ENCODE measurements at regions not wholly inside any gene's neighbourhood (a gene's known extent, or its start where the extent isn't known, plus 50 kb on each side); places are given as distances from the start of the nearest gene placed in this dataset.
A peak's percentile ranks its signal among the peaks of the same experiment; 100 is the strongest.

DNA sequence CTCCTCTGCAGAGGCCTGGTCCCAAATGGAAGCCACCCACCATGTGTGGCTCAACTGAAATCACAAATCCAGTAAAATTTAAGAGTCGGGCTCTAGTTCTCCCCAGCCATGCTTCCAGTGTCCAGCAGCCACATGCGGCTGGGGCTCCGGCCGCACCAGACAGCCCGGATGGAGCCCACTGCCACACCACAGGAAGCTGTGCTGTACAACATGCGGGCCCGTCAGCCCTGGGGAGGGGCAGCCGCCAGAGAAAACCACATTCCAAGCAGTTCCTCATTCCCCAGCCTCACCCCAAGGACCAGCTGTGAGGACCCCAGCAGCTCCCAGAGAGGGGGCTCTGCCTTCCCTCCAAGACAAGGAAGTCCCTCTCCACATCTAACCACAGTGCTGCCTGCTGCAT lies 135.0 kb downstream of the NCOR2 start:
- DNase-seq = peak in 1 of 4 donors; percentile 62
- Histone ChIP-seq H3K9me3 (no peaks in the 10 kb centered on the region), H3K27ac (no peak overlapping the region), H3K36me3 (replicated peaks in 1 of 2; ENCODE audit: insufficient read depth in 1 of 2, low read depth in 2 of 2) (peaks cover 0 to 6% of the 10 kb centered on the region in 2 donors), H3K27me3 (no peaks in the 10 kb centered on the region), H3K4me3 (no peak overlapping the region), H3K4me1 (no peaks in the 10 kb centered on the region)
- no peak for TF ChIP-seq POLR2A (IDR thresholded peaks at IDR 0.05)
- TF ChIP-seq, protein P1, sequence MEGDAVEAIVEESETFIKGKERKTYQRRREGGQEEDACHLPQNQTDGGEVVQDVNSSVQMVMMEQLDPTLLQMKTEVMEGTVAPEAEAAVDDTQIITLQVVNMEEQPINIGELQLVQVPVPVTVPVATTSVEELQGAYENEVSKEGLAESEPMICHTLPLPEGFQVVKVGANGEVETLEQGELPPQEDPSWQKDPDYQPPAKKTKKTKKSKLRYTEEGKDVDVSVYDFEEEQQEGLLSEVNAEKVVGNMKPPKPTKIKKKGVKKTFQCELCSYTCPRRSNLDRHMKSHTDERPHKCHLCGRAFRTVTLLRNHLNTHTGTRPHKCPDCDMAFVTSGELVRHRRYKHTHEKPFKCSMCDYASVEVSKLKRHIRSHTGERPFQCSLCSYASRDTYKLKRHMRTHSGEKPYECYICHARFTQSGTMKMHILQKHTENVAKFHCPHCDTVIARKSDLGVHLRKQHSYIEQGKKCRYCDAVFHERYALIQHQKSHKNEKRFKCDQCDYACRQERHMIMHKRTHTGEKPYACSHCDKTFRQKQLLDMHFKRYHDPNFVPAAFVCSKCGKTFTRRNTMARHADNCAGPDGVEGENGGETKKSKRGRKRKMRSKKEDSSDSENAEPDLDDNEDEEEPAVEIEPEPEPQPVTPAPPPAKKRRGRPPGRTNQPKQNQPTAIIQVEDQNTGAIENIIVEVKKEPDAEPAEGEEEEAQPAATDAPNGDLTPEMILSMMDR (IDR thresholded peaks at IDR 0.05) = no peak
- 86% methylated on average over 8 of the region's 8 CpGs; no CpG with 5 or more reads in 1 of the 2 donors for WGBS, 2 donors
- no peak for ATAC-seq
- intact Hi-C loops (cut with DNase I) = no loop called here

DNA sequence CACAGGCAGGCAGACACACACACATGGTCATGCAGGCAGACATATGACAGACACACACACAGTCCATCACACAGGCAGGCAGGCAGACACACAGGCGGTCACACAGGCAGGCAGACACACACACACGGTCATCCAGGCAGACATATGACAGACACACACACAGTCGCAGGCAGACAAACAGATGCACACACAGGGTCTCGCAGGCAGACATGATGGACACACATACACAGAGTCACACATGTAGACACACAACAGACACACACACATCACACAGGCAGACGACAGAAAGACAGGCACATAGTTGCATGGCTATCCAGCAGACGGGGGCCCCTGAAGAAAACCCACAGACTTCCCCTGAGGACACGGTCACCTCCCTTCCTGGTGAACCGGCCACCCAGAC lies 135.4 kb downstream of the NCOR2 start:
- intact Hi-C loops (cut with DNase I) = no loop called here
- H3K4me1 ChIP-seq = no peaks in the 10 kb centered on the region
- TF ChIP-seq POLR2A (IDR thresholded peaks at IDR 0.05) = no peak
- TF ChIP-seq, protein P1 (IDR thresholded peaks at IDR 0.05) = no peak
- peaks cover 0 to 6% of the 10 kb centered on the region in 2 donors for H3K36me3 ChIP-seq (replicated peaks in 1 of 2; ENCODE audit: insufficient read depth in 1 of 2, low read depth in 2 of 2)
- H3K9me3 ChIP-seq = no peaks in the 10 kb centered on the region
- WGBS, 2 donors = 40 to 86% methylated on average over 1 to 8 of the region's 8 CpGs
- H3K27ac ChIP-seq = no peak overlapping the region
- ATAC-seq = no peak
- DNase-seq = no peak
- no peaks in the 10 kb centered on the region for H3K27me3 ChIP-seq
- no peak overlapping the region for H3K4me3 ChIP-seq

DNA sequence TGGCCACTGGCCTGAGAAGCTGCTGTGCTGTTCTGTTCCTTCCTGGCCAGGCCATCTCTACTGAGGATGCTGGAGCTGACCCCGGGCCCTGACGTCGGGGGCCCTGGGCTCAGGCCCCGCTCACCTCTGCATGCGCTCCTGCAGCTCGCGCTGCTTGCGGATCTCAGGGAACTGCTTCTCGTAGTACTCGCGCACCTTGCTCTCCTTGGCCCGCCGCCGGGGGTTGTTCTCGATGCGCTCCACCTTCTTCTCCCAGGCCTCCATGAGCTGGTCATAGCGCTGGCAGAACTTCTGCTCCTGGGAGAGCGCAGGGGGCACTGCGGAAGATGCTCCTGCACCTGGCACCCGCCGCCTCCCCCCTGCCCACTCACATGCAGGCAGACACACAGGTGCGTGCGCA lies 135.6 kb downstream of the RFLNA start:
- no peaks in the 10 kb centered on the region for H3K27me3 ChIP-seq
- H3K4me1 ChIP-seq = no peaks in the 10 kb centered on the region
- intact Hi-C loops (cut with DNase I) = no loop called here
- no peak for DNase-seq
- H3K36me3 ChIP-seq (replicated peaks in 1 of 2; ENCODE audit: insufficient read depth in 1 of 2, low read depth in 2 of 2) = peaks cover 0 to 8% of the 10 kb centered on the region in 2 donors
- 95 to 97% methylated on average over 23 of the region's 23 CpGs for whole genome bisulfite sequencing, 2 donors
- no peak for ATAC-seq
- H3K4me3 ChIP-seq = no peak overlapping the region
- TF ChIP-seq, protein P1 (IDR thresholded peaks at IDR 0.05) = no peak
- no peak for TF ChIP-seq POLR2A (IDR thresholded peaks at IDR 0.05)
- no peak overlapping the region for H3K27ac ChIP-seq
- H3K9me3 ChIP-seq = no peaks in the 10 kb centered on the region

DNA sequence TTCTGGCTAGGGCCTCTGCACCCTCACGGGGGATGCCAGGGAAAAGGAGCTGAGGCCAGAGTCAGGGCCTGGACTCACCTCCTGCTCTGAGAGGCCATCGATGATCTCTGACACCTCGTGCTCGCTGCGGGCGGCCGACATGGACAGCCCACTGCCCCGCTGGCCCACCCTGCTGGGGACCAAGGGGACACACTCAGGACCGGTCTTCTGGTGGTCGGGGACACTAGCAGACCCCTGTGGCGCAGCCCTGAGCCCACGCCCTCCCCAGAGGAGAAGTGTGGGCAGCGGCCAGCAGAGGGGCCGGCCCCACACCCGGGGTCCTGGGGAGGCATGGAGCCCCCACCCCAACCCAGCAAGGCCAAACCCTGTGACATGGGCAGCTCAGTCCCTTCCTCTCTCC lies 134.6 kb downstream of the RFLNA start:
- H3K4me1 ChIP-seq = peaks cover under 1% of the 10 kb centered on the region
- H3K27me3 ChIP-seq = no peaks in the 10 kb centered on the region
- H3K36me3 ChIP-seq (replicated peaks in 1 of 2; ENCODE audit: insufficient read depth in 1 of 2, low read depth in 2 of 2) = peaks cover 0 to 11% of the 10 kb centered on the region in 2 donors
- ATAC-seq = no peak
- TF ChIP-seq POLR2A (IDR thresholded peaks at IDR 0.05) = no peak
- TF ChIP-seq, protein P1 (IDR thresholded peaks at IDR 0.05) = no peak
- no peaks in the 10 kb centered on the region for H3K9me3 ChIP-seq
- peak overlapping the region in 1 of 4 donors; percentile 60 for H3K27ac ChIP-seq
- WGBS, 2 donors = 90 to 100% methylated on average over 3 to 8 of the region's 15 CpGs
- no peak for DNase-seq
- intact Hi-C loops (cut with DNase I) = no loop called here
- no peak overlapping the region for H3K4me3 ChIP-seq

DNA sequence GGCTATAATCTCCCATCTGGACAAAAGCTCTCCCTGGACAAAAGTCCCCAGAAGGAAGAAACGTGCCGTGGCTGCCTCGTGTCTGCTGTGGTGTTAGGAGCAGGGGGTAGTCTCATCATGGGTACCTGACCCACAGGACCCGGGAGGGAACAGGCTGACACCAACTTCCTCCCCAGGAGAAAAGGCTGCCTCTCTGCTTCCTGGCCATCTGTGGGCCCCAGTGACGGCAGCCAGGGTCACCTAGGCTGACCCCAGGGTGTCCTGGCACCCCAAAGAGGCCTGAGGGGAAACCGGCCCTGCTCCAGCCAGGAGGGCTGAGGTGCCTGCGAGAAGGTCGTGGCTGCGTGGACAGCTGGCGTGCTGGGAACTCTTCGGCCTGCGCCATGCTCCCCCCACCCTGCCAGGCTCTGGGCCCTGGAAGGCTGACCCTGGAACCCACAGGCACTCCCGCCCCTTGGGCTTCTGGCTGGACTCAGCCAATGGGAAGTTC lies 133.9 kb downstream of the RFLNA start:
- Histone ChIP-seq H3K27ac (peak overlapping the region in 3 of 4 donors; percentile 5 to 60 (median 36)), H3K27me3 (no peaks in the 10 kb centered on the region), H3K9me3 (no peaks in the 10 kb centered on the region), H3K36me3 (replicated peaks in 1 of 2; ENCODE audit: insufficient read depth in 1 of 2, low read depth in 2 of 2) (peaks cover 0 to 11% of the 10 kb centered on the region in 2 donors), H3K4me3 (no peak overlapping the region), H3K4me1 (peaks cover 7% of the 10 kb centered on the region)
- DNase-seq = peak in 1 of 4 donors; percentile 23
- TF ChIP-seq POLR2A (IDR thresholded peaks at IDR 0.05) = no peak
- TF ChIP-seq, protein P1 (IDR thresholded peaks at IDR 0.05) = no peak
- intact Hi-C loops (cut with DNase I) = no loop called here
- WGBS, 2 donors = 79 to 91% methylated on average over 3 to 11 of the region's 13 CpGs
- ATAC-seq = no peak
